HG03064 (cell line): ENCODE measurements at regions not wholly inside any gene's neighbourhood (a gene's known extent, or its start where the extent isn't known, plus 50 kb on each side); places are given as distances from the start of the nearest gene placed in this dataset.

Experiments used
- ATAC-seq: cut with Tn5 transposase; IDR thresholded peaks from one replicate; pipeline ENCODE4 v1.9.1; 2021; ENCODE audit warnings: low read depth; ENCODE audit not compliant: unreplicated experiment

DNA sequence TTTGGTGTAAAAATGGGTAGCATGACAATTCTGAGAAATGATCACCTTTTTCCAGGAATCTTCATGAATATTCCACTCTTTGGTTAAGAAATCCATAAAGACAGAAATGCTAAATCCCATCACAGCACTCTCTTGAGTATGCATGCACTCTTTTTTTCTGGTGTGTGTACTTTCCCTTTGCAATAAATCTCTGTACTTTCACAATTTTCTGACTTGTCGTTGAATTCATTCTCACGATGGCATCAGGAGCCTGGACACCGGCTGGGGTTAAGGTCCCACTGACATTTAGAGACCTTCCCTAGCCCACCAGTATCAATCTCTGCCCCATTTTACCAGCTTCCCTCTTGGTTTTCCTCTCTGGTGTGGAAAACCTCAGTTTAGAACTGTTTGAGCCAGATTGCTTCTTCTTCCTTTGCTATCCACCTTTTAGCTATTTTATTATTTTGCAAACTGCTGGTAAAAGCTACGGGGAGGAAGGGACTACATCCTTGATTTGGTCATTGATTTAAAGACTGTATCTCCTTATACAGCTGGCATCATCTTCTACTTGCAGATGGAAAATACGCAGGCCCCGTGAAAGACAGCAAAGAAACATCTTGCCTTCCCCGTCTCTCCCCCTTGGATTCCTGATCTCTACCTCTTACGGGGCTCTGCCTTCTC is 59.9 kb upstream of the ZFR start:
- ATAC-seq: no peak

- no peak for ATAC-seq
Observed at GRCh38 chr5:32503261-32503660, 58.7 kb upstream of the ZFR start.

- no peak for ATAC-seq
Observed at GRCh38 chr5:32501071-32502002, 56.8 kb upstream of the ZFR start.

- no peak for ATAC-seq
Observed at GRCh38 chr5:32500181-32500580, 55.6 kb upstream of the ZFR start.

- no peak for ATAC-seq
Observed at GRCh38 chr5:32499261-32499660, 54.7 kb upstream of the ZFR start.

DNA sequence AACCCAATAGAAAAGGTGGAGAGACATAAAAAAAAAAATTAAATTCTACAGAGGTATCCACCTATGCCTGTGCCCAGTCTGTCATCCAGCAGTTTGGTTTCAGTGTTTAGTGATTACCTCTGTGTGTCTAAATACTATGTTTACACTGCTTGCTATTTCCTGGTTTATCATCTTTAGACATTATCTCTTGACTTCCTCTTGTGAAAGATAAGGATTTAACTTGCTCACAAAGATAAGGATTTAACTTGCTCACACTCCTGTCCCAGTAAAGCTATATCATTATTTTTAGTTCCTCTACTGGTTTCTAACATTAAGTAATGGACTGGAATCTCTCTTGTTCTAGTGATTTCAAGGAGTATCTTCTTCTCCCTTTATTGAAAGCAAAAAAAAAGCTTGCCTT is 53.9 kb upstream of the ZFR start:
- no peak for ATAC-seq

DNA sequence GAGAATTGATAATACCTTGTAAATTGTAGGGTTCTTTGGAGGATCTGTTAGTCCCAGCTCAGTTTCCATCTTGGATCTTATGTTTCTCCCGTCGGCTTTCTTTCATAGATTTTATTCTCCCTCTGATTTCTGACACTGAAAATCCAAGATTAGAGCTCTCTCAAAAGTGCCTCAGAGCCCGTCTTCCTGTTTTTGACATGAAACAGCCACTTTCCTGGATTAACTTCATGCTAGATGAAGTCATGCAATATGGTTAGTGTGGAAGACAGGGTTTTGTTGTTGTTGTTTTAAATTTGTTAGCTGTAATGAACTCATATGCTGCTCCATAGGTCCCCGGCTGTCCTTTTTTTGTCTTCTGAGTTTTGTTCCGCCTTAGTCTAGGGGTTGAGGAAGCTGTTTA is 51.6 kb upstream of the ZFR start:
- ATAC-seq: no peak

- no peak for ATAC-seq
Observed at GRCh38 chr5:32494827-32495226, 50.3 kb upstream of the ZFR start.
